OCI-M1 (cell line): ENCODE measurements at regions not wholly inside any gene's neighbourhood (a gene's known extent, or its start where the extent isn't known, plus 50 kb on each side); places are given as distances from the start of the nearest gene placed in this dataset.
"Not testable (repeated sequence)": the region's sequence is repeated elsewhere in the genome, so short reads cannot be mapped to it uniquely, and the experiment has no call there.

Experiments
- DNase-seq: peaks from one replicate; lab custom pipeline; 2025; lab: John Stamatoyannopoulos, UW

DNA sequence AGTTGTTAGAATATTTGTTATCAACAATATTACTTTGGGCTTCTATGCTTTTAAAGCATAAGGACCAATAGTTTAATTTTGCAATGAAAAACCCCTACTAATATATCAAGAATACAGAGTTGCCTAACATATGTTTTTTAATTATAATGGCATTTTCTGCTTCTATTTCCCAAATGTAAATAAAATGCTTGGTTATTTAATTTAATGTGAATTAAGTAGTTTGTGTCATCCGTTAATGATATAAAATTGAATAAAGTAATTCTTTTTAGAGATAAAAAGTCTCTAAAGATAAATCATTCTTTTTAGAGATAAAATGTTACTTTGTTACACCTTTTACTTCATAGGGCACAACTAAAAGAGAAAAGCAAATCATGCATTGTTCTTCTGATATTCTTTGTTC lies 583.7 kb upstream of the ADGRL2 start:
- DNase-seq, result no peak

DNA sequence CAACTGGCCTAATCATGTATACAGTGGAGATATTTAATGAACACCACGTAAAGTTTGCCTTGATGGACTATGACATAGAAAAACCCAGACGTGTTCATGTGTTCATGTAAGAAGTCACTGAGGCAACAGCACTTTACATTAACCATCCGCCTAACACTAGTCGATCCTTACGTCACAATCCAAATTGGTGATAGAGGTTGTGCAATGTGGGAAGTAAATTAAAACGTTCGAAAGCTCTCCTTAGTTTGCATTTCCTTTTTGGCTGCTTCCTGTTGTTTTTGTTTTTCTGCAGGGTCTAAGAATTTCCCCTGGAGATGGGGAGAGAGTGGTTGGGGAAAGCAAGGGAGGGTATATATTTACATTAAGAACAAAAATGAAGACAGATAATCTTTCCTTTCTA lies 587.5 kb upstream of the ADGRL2 start:
- no peak for DNase-seq

DNA sequence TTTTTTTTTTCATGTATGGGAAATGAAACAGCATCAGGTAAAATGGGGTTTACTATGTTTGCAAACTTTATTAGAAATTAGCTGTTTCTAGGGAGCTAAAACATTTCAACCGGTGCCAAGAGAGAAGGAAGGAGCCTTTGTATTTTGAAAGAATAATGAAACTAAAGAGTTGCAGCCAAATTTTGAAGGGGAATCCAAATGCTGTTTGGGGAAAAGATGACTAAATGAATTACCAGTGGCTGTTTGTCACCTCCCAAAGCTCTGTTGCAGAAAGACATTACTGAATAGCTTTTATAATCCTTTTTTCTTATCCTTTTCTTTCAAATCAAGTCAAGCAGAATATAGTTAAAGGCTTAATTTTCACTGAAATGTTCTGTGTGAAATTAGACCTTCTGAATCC lies 591.3 kb upstream of the ADGRL2 start:
- DNase-seq, result no peak

DNA sequence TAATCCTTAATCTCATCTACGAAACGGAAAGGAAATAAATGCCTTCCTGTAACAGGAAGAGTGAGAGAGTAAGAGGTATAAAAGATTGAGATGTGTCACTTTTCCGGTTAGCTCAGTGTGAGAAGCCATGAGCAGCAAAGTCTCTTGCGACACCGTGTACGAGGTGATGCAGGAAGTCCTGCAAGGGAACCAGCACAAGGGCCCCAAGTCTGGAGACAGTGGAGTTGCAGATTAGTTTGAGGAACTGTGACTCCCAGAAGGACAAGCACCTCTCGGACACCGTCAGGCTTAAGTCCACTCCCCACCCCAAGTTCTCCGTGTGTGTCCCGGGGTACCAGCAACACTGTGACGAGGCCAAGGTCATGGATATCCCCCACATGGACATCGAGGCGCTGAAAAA lies 592.3 kb upstream of the ADGRL2 start:
- no peak for DNase-seq

DNA sequence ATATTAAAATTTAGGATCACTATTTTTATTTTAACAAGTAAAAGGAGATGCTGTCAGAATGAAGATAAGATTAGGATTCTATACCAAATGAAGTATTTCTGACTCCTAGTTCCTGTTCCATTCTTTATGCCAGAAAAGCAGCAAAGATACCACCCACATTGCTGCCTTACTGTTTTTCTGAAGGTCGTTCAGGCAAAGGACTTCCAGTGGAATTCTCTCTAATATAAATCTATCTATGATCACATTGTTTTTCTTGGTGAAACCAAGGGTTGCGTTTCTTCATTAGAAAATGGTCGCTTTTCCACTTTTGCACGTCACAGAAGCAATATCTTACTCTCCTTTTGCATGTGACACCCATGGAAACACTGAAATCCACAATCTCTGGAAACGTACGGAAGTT lies 594.8 kb upstream of the ADGRL2 start:
- no peak for DNase-seq

DNA sequence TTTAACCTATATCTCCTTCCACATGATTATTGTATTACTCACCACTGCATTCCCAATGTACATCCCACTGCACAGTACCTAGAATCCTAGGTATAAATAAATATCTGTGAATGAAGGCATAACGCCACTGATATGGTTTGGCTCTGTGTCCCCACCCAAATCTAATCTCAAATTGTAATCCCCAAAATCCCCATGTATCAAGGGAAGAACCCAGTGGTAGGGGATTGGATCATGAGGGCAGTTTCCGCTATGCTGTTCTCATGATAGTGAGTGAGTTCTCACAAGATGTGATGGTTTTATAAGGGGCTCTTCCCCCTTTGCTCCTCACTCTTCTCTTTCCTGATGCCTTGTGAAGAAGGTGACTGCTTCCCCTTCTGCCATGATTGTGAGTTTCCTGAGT lies 599.0 kb upstream of the ADGRL2 start:
- no peak for DNase-seq

DNA sequence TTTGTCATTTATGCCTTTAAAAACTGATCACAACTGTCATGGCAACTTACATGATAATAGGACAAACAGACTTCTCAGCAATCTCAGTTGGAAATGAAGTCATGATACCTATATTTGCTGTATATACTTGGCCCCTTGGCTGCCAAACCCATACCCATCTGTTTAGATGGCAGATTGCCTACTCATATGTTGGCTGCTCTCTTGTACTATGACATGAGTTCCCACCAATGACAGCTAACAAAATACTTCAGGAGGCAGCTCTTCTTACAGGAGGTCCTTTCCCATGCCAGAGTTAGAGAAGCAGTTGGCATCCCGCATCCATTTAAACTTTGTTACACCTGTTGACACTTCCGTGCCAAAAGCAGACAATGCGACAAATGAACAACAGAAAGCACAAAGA lies 603.1 kb upstream of the ADGRL2 start:
- no peak for DNase-seq

DNA sequence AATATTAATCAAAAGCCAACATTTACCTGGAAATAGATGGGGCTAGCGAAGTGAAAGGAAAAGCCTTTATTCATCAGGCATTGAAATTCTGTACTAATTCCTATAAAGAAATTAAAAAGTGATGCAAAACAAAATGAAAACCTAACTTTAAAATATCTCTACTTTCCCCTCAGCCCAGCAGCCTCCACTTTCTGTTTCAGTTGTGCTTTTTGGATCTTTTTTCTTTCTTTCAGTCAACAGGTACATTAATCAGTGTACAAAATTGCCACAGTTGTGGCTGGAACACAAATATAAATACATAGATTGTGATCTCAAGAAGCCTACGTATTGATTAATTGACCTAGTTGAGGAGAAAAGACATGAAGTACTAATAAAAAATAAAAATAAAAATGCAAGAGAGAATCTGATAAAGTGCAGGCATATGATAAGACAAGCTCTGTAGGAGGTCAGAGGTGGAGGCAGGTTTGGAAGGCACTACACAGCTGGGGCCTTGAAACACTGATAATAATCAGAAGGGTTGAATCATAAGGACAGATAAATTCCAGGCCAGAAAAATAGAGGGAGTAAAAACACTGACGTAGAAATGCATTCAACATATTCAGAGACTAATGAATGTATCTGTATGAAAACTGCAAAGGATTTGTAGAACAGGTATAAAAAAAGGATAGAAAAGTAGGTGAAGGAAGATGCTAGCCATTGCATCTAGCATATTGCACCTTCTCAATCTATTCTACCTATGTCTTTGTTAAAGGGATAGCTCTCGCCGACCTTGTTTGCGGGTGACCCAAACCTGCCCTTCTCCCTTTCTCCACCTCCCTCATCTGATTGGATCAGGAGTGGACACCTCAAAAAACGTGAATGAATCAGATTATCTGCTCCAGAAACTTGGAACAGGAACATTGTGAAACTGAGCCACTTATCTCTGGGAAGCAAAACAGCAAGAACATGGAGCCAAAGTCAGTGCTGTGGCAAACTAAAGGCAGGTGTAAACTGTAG lies 607.8 kb upstream of the ADGRL2 start:
- no peak for DNase-seq

DNA sequence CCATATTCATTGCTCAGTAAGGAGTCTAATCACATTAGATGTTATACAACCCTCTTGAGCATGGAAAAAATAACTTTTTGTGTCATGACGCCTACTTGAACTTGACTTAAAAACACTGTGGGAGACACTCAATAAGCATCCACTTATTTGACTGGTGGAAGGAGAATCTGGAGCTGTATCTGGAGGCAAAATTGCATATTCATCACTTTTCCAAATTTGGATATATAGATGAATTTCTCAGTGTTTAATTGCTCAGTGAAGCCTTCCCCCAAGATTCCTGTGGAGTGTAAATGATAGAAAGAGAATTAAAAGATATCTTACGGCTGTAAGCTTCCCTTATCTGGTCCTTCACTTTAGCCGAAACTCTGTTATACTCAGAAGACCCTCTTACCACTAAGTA lies 610.7 kb upstream of the ADGRL2 start:
- no peak for DNase-seq

DNA sequence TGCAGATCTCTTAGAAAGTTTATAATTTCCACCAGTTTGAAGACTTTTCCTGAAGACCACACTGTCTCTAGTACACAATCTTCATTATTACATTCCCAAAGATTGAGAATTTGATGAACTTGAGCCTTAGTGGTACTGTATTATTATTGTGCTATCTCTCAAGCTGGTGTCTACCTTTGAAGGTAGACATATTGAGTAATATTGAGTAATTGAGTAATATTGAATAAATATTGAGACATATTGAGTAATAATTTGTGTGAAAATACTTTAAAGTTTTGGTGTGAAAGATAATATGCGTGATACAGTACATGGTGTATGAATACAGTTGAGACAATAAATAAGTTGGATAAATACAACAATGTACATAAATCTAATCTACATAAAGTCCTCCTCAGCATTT lies 613.1 kb upstream of the ADGRL2 start:
- no peak for DNase-seq

DNA sequence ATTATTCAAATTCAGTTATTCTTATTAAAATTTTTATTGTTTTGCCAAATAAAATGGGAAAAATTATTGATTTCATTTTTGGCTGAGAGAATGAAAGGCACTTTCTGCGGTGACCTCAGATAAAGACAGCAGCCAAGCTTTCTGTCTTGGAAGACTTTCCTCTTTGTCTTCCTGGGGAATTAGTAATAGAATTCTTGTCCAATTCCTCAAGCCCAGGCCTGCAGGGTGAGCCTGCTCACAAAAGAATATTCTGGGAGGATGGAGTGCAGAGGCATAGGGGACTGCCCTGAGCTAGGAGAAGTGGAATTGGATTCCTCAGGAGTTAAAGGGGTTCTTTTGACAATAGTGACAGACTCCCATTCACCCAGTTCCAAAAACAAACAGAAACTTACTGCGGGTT lies 614.5 kb upstream of the ADGRL2 start:
- no peak for DNase-seq

DNA sequence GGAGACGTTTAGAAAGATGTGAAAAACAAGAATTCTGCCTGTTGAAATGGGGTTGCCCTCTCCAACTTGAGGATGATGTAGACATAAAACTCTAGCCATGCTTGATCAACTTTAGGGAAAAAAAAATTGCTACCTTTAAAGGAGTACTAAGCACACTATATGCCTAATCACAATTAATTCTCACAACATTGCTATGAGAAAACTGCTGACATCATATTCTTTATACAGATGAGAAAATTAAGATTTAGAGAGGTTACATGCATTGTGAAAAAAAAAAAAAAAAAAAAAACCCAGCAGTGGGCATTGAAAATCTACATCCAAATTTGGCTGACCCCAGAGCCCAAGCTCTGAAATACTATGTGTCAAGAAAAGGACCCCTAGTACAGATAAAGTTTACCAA lies 617.2 kb upstream of the ADGRL2 start:
- no peak for DNase-seq

DNA sequence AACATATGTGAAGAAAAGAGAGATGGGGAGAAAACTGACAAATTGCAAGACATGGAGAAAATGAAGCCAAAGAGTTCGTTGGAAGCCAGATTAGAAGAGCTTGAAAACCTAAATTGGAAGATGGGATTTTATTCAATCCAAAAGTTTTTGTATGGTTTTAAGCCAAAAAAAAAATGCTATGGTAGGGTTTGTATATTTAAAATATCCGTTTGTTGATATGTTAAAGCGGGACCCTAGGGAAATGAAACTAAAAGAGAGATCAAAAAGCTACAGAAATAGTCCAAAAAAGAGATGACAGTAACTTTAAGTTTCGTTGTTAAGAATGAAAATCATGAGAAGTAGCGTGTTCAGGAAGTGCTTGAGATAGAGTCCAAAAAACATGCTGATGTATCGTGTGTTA lies 617.7 kb upstream of the ADGRL2 start:
- DNase-seq, result no peak

DNA sequence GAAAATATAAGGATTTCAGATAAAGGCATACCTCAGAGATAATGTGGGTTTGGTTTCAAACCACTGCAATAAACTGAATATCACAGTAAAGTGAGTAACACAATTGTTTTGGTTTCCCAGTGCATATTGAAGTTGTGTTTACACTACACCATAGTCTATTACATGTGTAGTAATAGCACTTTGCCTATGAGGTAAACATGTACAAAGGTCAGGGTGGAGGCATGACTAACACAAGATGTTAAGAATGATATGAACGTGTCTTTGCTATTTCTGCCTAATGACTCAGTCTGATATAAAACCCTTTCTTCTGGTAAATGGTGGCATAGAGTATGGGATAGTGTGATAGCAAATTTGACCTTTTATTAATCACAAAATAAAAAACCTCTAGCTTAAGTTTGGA lies 621.5 kb upstream of the ADGRL2 start:
- peak; percentile 42 for DNase-seq

DNA sequence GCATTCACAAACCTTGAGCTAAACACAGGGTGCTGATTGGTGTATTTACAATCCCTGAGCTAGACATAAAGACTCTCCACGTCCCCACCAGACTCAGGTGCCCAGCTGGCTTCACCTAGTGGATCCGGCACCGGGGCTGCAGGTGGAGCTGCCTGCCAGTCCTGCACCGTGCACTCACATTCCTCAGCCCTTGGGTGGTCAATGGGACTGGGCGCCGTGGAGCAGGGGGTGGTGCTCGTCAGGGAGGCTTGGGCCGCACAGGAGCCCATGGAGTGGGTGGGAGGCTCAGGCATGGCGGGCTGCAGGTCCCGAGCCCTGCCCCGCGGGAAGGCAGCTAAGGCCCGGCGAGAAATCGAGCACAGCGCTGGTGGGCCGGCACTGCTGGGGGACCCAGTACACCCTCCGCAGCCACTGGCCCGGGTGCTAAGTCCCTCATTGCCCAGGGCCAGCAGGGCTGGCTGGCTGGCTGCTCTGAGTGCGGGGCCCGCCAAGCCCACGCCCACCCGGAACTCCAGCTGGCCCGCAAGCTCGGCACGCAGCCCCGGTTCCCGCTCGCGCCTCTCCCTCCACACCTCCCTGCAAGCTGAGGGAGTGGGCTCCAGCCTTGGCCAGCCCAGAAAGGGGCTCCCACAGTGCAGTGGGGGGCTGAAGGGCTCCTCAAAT lies 622.2 kb upstream of the ADGRL2 start:
- not testable (repeated sequence) for DNase-seq

DNA sequence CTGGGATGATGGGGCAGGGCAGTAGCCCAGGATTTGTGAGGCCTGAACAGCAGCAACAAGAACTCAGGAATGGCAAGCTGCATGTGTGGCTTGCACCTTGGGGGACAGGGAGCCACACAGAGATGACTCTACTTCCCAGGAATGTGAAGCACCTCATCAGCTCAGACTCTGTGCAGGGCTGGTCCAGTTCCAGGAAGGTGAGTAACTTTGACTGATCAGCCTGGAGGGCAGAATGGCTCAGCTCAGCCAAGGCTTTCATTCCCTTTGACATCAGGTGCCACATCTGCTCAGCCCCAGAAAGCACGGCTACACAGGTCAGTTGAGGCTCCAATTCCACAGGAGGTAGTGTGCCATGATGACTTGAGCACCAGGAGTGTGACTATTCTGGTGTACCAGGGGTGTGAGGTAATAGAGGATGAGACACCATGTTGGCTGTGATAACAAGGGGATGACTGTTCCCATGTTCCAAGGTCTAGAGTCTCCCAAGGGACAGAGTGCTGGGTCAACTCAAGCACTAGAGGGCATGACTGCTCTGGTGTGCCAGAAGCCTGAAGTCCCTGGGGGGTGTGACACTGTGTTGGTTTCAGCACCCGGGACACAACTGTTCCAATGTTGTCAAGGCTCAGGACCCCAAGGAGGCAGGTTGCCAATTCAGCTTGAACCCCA lies 625.8 kb upstream of the ADGRL2 start:
- DNase-seq, result no peak

DNA sequence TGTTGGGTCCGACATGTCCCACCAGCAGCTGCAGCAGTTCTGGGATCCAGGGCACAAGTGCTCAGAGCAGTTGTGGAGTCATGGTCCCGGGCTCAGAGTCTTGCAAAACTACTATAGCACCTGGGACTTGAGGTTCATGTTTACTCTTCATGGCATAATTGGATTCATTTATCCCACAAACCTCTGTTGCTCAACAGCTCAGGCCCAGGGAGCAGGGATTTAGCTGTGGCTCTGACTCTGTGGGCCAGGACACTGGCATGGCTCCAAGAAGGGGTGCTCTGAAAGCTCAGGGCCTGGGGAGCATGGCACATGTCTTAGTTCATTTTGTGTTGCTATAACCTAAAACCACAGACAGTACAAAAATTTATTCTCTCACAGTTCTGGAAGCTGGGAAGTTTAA lies 626.7 kb upstream of the ADGRL2 start:
- DNase-seq, result no peak

DNA sequence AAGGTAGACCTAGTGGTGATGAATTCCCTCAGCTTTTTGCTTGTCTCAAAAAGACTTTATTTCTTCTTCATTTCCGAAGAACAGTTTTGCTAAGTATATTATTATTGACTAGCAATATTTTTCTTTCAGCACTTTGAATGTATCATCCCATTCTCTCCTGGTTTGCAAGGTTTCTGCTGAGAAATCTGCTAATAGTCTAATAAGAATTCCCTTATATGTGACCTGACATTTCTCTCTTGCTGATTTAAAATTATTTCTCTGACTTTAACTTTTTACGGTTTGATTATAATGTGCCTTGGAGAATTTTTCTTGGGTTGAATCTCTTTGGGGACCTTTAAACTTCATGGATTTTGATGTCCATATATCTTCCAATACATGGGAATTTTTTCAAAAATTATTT lies 628.3 kb upstream of the ADGRL2 start:
- no peak for DNase-seq

DNA sequence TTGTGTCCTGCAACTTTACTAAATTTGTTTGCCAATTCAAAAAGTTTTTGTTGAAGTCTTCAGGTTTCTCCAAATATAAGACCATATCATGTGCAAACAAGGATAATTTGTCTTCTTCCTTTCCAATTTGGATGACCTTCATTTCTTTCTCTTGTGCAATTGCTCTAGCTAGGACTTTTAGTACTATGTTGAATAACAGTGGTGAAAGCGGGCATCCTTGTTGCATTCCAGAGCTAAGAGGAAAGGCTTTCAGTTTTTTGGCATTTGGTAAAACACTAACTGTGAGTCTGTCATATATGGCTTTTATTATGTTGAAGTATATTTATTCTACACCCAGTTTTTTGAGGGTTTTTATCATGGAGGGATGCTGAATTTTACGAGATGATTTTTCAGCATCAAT lies 630.0 kb upstream of the ADGRL2 start:
- DNase-seq, result no peak

DNA sequence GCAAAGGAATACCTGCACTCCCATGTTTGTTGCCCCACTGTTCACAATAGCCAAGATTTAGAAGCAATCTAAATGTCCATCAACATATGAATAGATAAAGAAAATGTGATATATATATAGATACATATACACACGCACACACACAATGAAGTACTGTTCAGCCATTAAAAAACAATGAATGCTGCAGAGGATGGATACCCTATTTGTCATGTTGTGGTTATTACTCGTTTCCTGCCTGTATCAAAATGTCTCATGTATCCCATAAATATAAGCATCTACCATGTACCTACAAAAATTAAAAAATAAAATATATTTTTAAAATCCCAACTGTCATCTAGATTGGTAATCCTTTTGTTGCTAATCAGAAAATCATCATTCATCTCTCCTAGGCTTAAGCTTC lies 634.8 kb upstream of the ADGRL2 start:
- no peak for DNase-seq

DNA sequence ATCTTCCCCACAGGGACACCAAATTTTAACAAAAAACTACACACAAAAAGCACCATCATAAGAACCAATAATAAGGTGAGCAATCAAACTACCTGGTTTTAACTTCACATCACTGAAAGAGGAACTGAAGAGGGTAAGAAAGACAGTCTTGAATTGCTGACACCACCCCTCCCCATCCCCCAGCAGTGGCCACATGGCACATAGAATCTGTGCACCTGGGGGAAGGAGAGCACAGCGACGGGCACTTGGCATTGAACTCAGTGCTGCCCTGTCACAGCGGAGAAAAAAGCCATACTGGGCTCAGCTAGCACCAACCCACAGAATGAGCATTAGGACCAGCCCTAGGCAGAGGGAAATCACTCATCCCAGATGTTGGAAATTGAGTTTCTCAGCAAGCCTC lies 640.0 kb upstream of the ADGRL2 start:
- no peak for DNase-seq

DNA sequence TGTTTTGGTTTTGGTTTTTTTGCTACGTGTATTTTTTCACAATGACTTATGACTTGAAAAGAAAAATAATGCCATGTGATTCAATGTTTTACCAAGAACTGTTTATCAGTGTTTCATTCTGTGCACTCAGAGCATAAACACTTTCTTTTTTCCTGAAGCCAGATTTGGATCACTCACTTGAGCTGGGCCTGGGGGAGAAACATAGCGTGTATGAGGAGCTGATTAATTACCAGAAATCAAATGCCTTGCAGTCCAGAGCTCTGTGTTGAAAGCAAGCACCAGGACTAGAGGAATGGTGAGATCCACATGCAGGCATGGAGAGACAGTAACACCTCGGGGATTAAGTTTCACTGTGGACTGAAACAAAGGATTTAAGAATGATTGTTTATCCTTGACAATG lies 642.1 kb upstream of the ADGRL2 start:
- DNase-seq, result peak; percentile 38

DNA sequence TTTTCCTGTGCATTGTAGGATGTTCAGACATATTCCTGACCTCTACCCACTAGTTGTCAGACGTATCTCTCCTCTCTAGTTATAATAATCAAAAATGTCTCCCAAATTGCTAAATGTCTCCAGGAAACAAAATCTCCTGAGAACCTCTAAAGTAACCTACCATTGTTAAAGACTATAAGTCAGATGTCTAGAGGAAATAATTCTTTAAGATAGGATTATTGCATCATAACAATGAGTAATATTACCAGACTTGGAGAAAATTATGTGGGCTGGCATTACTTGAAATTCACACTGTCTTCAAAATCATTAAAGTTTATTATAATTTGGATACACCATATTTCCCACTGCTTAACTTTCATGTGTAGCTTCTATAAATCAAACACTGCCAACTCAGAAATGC lies 643.0 kb upstream of the ADGRL2 start:
- DNase-seq, result no peak
